Stimulated activated naive B cell treated with anti-CD40 and anti-IgM and Interleukin-4, amounts not matched to agents 10 μg/mL and 1 μg/mL and 100 μg/mL, for 72 hours (primary cell): ENCODE measurements at regions not wholly inside any gene's neighbourhood (a gene's known extent, or its start where the extent isn't known, plus 50 kb on each side); places are given as distances from the start of the nearest gene placed in this dataset.

Source experiments
- ATAC-seq, 2 donors: fragments of 150-1000 bp; cut with Tn5 transposase; replicated peaks; 2 replicates each; pipeline ENCODE4 v1.10.0; 2021; ENCODE audit warnings: moderate library complexity in 1 of 2
- DNase-seq: peaks from one replicate; pipeline ENCODE4 v3.0.0; 2021
- H3K27ac Mint-ChIP-seq: one replicate; pipeline ENCODE4 v1.8.0; 2022; ENCODE audit warnings: mild to moderate bottlenecking, mixed read lengths
- H3K27me3 Mint-ChIP-seq, 2 donors: one replicate each; pipeline ENCODE4 v1.8.0; 2022; ENCODE audit warnings: mixed read lengths in 2 of 2
- H3K36me3 Mint-ChIP-seq, 2 donors: one replicate each; pipeline ENCODE4 v1.8.0; 2022; ENCODE audit warnings: mixed read lengths in 2 of 2, mild to moderate bottlenecking in 1 of 2
- H3K4me1 Mint-ChIP-seq, 2 donors: one replicate each; pipeline ENCODE4 v1.8.0; 2022; ENCODE audit warnings: mixed read lengths in 2 of 2, mild to moderate bottlenecking in 1 of 2
- H3K4me3 Mint-ChIP-seq, 2 donors: one replicate each; pipeline ENCODE4 v1.8.0; 2022; ENCODE audit warnings: mild to moderate bottlenecking in 2 of 2, mixed read lengths in 2 of 2, moderate library complexity in 1 of 2
- H3K9me3 Mint-ChIP-seq, 2 donors: one replicate each; pipeline ENCODE4 v1.8.0; 2022; ENCODE audit warnings: mixed read lengths in 2 of 2, mild to moderate bottlenecking in 1 of 2

GRCh38 chr11:131311776-131312514 is 58.5 kb upstream of the NTM start:
- Mint-ChIP-seq H3K4me3 (no peak overlapping the region), H3K36me3 (no peaks in the 10 kb centered on the region), H3K27ac (no peak overlapping the region), H3K27me3 (peaks cover 0 to 5% of the 10 kb centered on the region in 2 donors), H3K9me3 (peaks cover 3 to 16% of the 10 kb centered on the region in 2 donors), H3K4me1 (no peaks in the 10 kb centered on the region)
- DNase-seq = no peak
- no peak for ATAC-seq
